Loucy (cell line): ENCODE measurements at regions not wholly inside any gene's neighbourhood (a gene's known extent, or its start where the extent isn't known, plus 50 kb on each side); places are given as distances from the start of the nearest gene placed in this dataset.

Experiments
- H2AFZ ChIP-seq: fragments of 200-600 bp; sonication (generic); 2 replicates; pipeline ENCODE4 v1.6.0; 2016; ENCODE audit warnings: antibody characterized with exemption, mild to moderate bottlenecking, low read length, moderate library complexity
- H3F3A ChIP-seq: fragments of 200-600 bp; 2 replicates; pipeline ENCODE4 v1.6.0; 2016; ENCODE audit warnings: antibody characterized with exemption, low read depth, mild to moderate bottlenecking
- H3K27me3 ChIP-seq: fragments of 200-600 bp; sonication (generic); 2 replicates; pipeline ENCODE4 v1.6.1; 2014; ENCODE audit warnings: low read length, mild to moderate bottlenecking; ENCODE audit not compliant: insufficient read depth, poor library complexity, severe bottlenecking
- H3K36me3 ChIP-seq: fragments of 200-600 bp; sonication (generic); 2 replicates; pipeline ENCODE4 v1.6.1; 2016; ENCODE audit warnings: low read length; ENCODE audit not compliant: insufficient read depth
- H3K4me1 ChIP-seq: fragments of 200-600 bp; sonication (generic); 2 replicates; pipeline ENCODE4 v1.5.1; 2014; ENCODE audit warnings: low read length, mild to moderate bottlenecking; ENCODE audit not compliant: insufficient read depth, poor library complexity, severe bottlenecking
- H3K4me2 ChIP-seq: fragments of 200-600 bp; sonication (generic); 2 replicates; pipeline ENCODE4 v1.6.0; 2014; ENCODE audit warnings: antibody characterized with exemption, low read length, low read depth, mild to moderate bottlenecking; ENCODE audit not compliant: poor library complexity, severe bottlenecking
- H3K4me3 ChIP-seq: fragments of 200-600 bp; sonication (generic); 2 replicates; pipeline ENCODE4 v1.5.1; 2014; ENCODE audit warnings: low read length, mild to moderate bottlenecking, mixed read lengths; ENCODE audit not compliant: poor library complexity, severe bottlenecking
- H3K79me2 ChIP-seq: fragments of 200-600 bp; sonication (generic); 2 replicates; pipeline ENCODE4 v1.6.1; 2014; ENCODE audit warnings: low read length; ENCODE audit not compliant: insufficient read depth
- H3K9ac ChIP-seq: fragments of 200-600 bp; sonication (generic); 2 replicates; pipeline ENCODE4 v1.6.0; 2014; ENCODE audit warnings: mild to moderate bottlenecking, low read depth, low read length, moderate library complexity; ENCODE audit not compliant: poor library complexity, severe bottlenecking
- H3K9me2 ChIP-seq: fragments of 200-600 bp; sonication (generic); replicated peaks from 2 replicates; pipeline ENCODE4 v1.6.1; 2016; ENCODE audit warnings: low read depth, low read length, mixed read lengths
- H3K9me3 ChIP-seq: fragments of 200-600 bp; sonication (generic); 2 replicates; pipeline ENCODE4 v1.6.1; 2014; ENCODE audit warnings: mild to moderate bottlenecking, antibody characterized with exemption, low read length, low read depth; ENCODE audit not compliant: insufficient read depth
- H4K20me1 ChIP-seq: fragments of 200-600 bp; sonication (generic); 2 replicates; pipeline ENCODE4 v1.6.0; 2014; ENCODE audit warnings: antibody characterized with exemption, low read length, mild to moderate bottlenecking; ENCODE audit not compliant: insufficient read depth, poor library complexity, severe bottlenecking
- CTCF ChIP-seq: fragments of 200-600 bp; sonication (generic); conservative IDR thresholded peaks from 2 replicates; pipeline ENCODE4 v1.5.1; 2014; ENCODE audit warnings: mild to moderate bottlenecking, antibody characterized with exemption, low read length
- EZH2phosphoT487 ChIP-seq: fragments of 200-600 bp; IDR thresholded peaks from 2 replicates; pipeline ENCODE4 v1.6.1; 2018; ENCODE audit warnings: antibody characterized with exemption, mild to moderate bottlenecking, moderate library complexity, borderline replicate concordance

GRCh38 chr6:1254326-1254725, 57.6 kb upstream of the FOXQ1 start:
- H3K9me2 ChIP-seq = no peaks in the 10 kb centered on the region
- no peaks in the 10 kb centered on the region for H3K79me2 ChIP-seq
- H3K36me3 ChIP-seq = no peaks in the 10 kb centered on the region
- H4K20me1 ChIP-seq = no peaks in the 10 kb centered on the region
- H3K4me1 ChIP-seq = peaks cover 12% of the 10 kb centered on the region
- no peak overlapping the region for H3K4me2 ChIP-seq
- H3K9ac ChIP-seq = no peak overlapping the region
- no peaks in the 10 kb centered on the region for H3K9me3 ChIP-seq
- H2AFZ ChIP-seq = no peak overlapping the region
- TF ChIP-seq EZH2phosphoT487 (no peak), CTCF (no peak)
- no peak overlapping the region for H3K4me3 ChIP-seq
- H3K27me3 ChIP-seq = no peaks in the 10 kb centered on the region
- no peaks in the 10 kb centered on the region for H3F3A ChIP-seq

GRCh38 chr6:1253816-1254215, 58.1 kb upstream of the FOXQ1 start:
- no peaks in the 10 kb centered on the region for H4K20me1 ChIP-seq
- H3K4me1 ChIP-seq = peaks cover 12% of the 10 kb centered on the region
- no peak overlapping the region for H3K4me2 ChIP-seq
- no peaks in the 10 kb centered on the region for H3K36me3 ChIP-seq
- no peaks in the 10 kb centered on the region for H3K79me2 ChIP-seq
- no peaks in the 10 kb centered on the region for H3F3A ChIP-seq
- H3K9me3 ChIP-seq = no peaks in the 10 kb centered on the region
- H3K9me2 ChIP-seq = no peaks in the 10 kb centered on the region
- no peak overlapping the region for H2AFZ ChIP-seq
- no peak overlapping the region for H3K9ac ChIP-seq
- no peaks in the 10 kb centered on the region for H3K27me3 ChIP-seq
- no peak for TF ChIP-seq EZH2phosphoT487
- no peak for TF ChIP-seq CTCF
- no peak overlapping the region for H3K4me3 ChIP-seq

GRCh38 chr6:1251198-1252155, 60.4 kb upstream of the FOXQ1 start:
- peak overlapping the region; percentile 48; the same call in 1 of the 2 replicates for H2AFZ ChIP-seq
- no peak overlapping the region for H3K4me2 ChIP-seq
- no peak for TF ChIP-seq EZH2phosphoT487
- TF ChIP-seq CTCF = no peak

More at GRCh38 chr6:1251198-1252155, 60.4 kb upstream of the FOXQ1 start:
- Histone ChIP-seq H3K9me2 (no peaks in the 10 kb centered on the region), H3K9me3 (no peaks in the 10 kb centered on the region), H3K9ac (no peak overlapping the region), H3K36me3 (no peaks in the 10 kb centered on the region), H4K20me1 (no peaks in the 10 kb centered on the region), H3F3A (no peaks in the 10 kb centered on the region), H3K27me3 (peaks cover 4% of the 10 kb centered on the region), H3K4me1 (peaks cover 12% of the 10 kb centered on the region), H3K4me3 (no peak overlapping the region), H3K79me2 (no peaks in the 10 kb centered on the region)
